ENCODE measurements at regions not wholly inside any gene's neighbourhood (a gene's known extent, or its start where the extent isn't known, plus 50 kb on each side); places are given as distances from the start of the nearest gene placed in this dataset.

DNA sequence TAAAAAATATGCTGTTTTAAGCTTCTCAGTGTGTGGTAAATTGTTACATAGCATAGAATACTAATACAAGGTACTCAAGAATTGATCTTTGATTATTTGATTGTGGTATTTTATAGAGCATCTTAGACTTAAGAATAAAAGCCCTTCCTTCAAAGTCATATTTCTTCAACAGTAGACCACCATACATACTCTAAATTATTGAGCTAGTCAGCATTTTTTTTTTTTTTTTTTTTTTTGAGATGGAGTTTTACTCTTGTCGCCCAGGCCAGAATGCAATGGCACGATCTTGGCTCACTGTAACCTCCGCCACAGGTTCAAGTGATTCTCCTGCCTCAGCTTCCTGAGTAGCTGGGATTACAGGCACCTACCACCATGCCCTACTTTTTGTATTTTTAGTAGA lies 436.7 kb upstream of the LUZP2 start:
- TF ChIP-seq, protein P1, sequence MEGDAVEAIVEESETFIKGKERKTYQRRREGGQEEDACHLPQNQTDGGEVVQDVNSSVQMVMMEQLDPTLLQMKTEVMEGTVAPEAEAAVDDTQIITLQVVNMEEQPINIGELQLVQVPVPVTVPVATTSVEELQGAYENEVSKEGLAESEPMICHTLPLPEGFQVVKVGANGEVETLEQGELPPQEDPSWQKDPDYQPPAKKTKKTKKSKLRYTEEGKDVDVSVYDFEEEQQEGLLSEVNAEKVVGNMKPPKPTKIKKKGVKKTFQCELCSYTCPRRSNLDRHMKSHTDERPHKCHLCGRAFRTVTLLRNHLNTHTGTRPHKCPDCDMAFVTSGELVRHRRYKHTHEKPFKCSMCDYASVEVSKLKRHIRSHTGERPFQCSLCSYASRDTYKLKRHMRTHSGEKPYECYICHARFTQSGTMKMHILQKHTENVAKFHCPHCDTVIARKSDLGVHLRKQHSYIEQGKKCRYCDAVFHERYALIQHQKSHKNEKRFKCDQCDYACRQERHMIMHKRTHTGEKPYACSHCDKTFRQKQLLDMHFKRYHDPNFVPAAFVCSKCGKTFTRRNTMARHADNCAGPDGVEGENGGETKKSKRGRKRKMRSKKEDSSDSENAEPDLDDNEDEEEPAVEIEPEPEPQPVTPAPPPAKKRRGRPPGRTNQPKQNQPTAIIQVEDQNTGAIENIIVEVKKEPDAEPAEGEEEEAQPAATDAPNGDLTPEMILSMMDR (IDR thresholded peaks at IDR 0.05; ENCODE audit: low read depth, low read length) = no peak
- Histone ChIP-seq H3K4me1 (no peaks in the 10 kb centered on the region), H3K27me3 (no peaks in the 10 kb centered on the region), H3K9me3 (no peaks in the 10 kb centered on the region), H3K4me3 (ENCODE audit: low read depth, low read length) (no peak overlapping the region), H3K36me3 (no peaks in the 10 kb centered on the region)
- DNase-seq = no peak

DNA sequence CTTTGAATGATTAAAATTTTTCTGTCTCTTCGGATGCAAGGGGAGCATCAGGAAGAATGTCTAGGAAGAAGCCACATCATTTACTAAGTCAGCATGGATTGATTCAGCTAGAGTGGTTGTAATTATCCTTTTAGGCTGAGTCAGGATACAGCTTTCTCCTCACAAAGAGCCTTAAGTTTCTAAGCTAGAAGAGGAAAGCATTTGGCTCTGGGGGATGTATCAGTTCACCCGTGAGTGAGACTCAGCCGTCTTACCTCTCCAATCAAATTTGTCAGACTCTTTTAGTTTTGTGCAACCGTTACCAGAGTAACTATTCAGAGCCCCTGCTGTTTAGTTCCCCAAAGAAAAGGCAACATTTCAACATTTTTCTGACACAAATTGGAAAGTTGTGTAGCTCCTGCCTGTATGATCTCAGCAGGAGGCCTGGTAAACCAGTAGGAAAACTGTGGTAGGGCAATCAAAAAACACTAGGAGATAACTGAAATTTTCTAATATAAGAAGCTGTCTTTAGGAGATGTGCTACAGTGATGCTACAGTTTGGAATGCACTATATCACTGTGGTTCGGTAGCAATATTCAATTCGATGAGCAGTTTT lies 432.4 kb upstream of the LUZP2 start:
- DNase-seq = no peak
- TF ChIP-seq, protein P1 (IDR thresholded peaks at IDR 0.05; ENCODE audit: low read depth, low read length) = no peak
- H3K27me3 ChIP-seq = no peaks in the 10 kb centered on the region
- H3K4me3 ChIP-seq (ENCODE audit: low read depth, low read length) = no peak overlapping the region
- H3K36me3 ChIP-seq = no peaks in the 10 kb centered on the region
- H3K9me3 ChIP-seq = no peaks in the 10 kb centered on the region
- no peaks in the 10 kb centered on the region for H3K4me1 ChIP-seq

DNA sequence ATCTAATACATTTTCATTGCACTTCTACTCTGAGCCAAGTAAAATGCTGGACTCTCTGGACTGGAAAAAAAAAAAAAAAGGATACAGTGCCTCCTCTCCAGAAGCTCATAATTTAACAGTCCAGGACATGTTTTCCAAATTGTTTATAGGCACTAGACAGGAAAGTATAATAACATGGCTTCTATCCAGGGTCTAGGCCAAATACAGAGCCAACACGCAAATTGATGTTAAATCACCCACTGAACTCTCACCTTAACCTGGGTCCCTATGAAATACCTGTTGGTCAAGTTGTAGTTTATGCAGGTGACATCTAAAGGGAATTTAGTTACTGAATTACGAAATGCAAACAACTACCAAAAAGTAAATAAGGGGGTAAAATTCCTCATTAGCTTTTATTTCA lies 428.7 kb upstream of the LUZP2 start:
- no peaks in the 10 kb centered on the region for H3K9me3 ChIP-seq
- no peaks in the 10 kb centered on the region for H3K36me3 ChIP-seq
- no peaks in the 10 kb centered on the region for H3K27me3 ChIP-seq
- H3K4me3 ChIP-seq (ENCODE audit: low read depth, low read length) = no peak overlapping the region
- no peak for DNase-seq
- TF ChIP-seq, protein P1 (IDR thresholded peaks at IDR 0.05; ENCODE audit: low read depth, low read length) = no peak
- no peaks in the 10 kb centered on the region for H3K4me1 ChIP-seq

DNA sequence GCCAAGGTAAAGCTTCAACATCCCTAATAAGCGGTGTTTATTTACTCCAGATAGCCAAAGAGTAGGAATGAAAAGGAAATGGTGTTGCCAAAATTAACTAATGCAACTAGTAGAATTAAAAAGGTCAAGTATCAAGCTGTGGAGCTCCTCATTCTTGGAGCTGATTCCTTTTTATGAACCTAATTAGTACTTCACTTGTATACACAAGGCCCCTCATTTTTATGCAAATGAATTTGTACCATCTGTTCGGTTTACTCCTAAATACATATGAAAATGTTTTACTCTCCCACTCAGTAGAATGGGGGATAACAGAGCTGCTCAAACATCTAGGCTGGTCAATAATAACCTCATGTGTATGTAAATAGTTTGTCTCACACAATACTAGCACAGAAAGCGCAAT lies 426.4 kb upstream of the LUZP2 start:
- no peak overlapping the region for H3K4me3 ChIP-seq (ENCODE audit: low read depth, low read length)
- TF ChIP-seq, protein P1 (IDR thresholded peaks at IDR 0.05; ENCODE audit: low read depth, low read length) = no peak
- no peaks in the 10 kb centered on the region for H3K4me1 ChIP-seq
- H3K9me3 ChIP-seq = no peaks in the 10 kb centered on the region
- DNase-seq = no peak
- H3K36me3 ChIP-seq = no peaks in the 10 kb centered on the region
- no peaks in the 10 kb centered on the region for H3K27me3 ChIP-seq

DNA sequence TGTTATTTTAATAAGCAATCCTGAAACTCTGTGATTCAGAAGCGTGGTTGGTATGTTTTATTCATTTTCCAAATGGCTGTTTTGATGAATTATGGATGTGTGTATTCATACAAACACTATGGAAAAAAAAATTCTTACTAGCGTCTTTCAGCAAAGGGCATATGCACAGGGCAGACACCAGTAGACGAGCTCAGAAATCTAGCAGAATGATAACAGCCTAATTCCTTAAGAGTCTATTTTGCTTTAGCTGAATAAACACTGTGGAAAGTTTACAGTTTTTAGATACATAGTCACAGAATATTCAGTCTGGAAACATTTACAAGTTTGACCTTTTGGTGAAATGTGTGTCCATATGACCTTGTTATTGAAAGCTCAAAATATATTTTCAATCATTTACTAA lies 418.8 kb upstream of the LUZP2 start:
- Histone ChIP-seq H3K4me1 (no peaks in the 10 kb centered on the region), H3K4me3 (ENCODE audit: low read depth, low read length) (no peak overlapping the region), H3K27me3 (no peaks in the 10 kb centered on the region), H3K36me3 (no peaks in the 10 kb centered on the region), H3K9me3 (no peaks in the 10 kb centered on the region)
- TF ChIP-seq, protein P1 (IDR thresholded peaks at IDR 0.05; ENCODE audit: low read depth, low read length) = no peak
- no peak for DNase-seq

DNA sequence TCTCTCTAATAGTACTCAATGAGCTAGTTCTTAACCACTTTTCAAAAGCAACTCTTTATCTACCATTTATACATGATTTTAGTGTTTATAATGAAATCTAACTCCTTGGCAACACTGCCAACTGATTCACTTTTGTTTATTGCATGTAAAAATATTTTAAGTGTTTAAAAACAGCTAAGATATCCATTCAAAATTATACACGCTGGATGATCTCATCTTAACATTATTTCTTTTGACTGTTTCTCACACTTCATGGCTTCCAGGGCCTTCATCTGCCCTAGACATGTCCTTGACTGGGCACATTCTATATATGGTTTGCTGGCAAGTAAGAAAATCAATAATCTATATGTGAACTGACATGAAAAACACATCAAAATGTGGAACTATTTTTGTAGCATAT lies 414.6 kb upstream of the LUZP2 start:
- Histone ChIP-seq H3K4me3 (ENCODE audit: low read depth, low read length) (no peak overlapping the region), H3K9me3 (no peaks in the 10 kb centered on the region), H3K27me3 (no peaks in the 10 kb centered on the region), H3K36me3 (no peaks in the 10 kb centered on the region), H3K4me1 (no peaks in the 10 kb centered on the region)
- DNase-seq = no peak
- TF ChIP-seq, protein P1 (IDR thresholded peaks at IDR 0.05; ENCODE audit: low read depth, low read length) = no peak
